Nephron (organoid): ENCODE measurements at regions not wholly inside any gene's neighbourhood (a gene's known extent, or its start where the extent isn't known, plus 50 kb on each side); places are given as distances from the start of the nearest gene placed in this dataset.

Experiments
- H3K27ac Mint-ChIP-seq, 3 experiments: 2 replicates each; pipeline ENCODE4 v1.8.0; 2020; ENCODE audit warnings: mixed read lengths in 3 of 3, mild to moderate bottlenecking in 2 of 3, moderate library complexity in 1 of 3
- H3K27me3 Mint-ChIP-seq: 2 replicates; pipeline ENCODE4 v1.8.0; 2021; ENCODE audit warnings: low read depth, mild to moderate bottlenecking, moderate library complexity, mixed read lengths
- H3K36me3 Mint-ChIP-seq: 2 replicates; pipeline ENCODE4 v1.8.0; 2020; ENCODE audit warnings: low read depth, mixed read lengths
- H3K4me1 Mint-ChIP-seq: 2 replicates; pipeline ENCODE4 v1.8.0; 2020; ENCODE audit warnings: mixed read lengths
- H3K4me3 Mint-ChIP-seq, 3 experiments: 2 replicates each; pipeline ENCODE4 v1.8.0; 2020; ENCODE audit warnings: mild to moderate bottlenecking in 3 of 3, mixed read lengths in 3 of 3, moderate library complexity in 2 of 3
- H3K9me3 Mint-ChIP-seq: 2 replicates; pipeline ENCODE4 v1.8.0; 2020; ENCODE audit warnings: mixed read lengths
- TF ChIP-seq, protein P1 (sequence below), 3 experiments: fragments of 200-600 bp; sonication (generic); IDR thresholded peaks; one replicate each; pipeline ENCODE4 v1.5.0; 2021; ENCODE audit warnings: antibody characterized with exemption in 3 of 3; ENCODE audit not compliant: unreplicated experiment in 3 of 3

DNA sequence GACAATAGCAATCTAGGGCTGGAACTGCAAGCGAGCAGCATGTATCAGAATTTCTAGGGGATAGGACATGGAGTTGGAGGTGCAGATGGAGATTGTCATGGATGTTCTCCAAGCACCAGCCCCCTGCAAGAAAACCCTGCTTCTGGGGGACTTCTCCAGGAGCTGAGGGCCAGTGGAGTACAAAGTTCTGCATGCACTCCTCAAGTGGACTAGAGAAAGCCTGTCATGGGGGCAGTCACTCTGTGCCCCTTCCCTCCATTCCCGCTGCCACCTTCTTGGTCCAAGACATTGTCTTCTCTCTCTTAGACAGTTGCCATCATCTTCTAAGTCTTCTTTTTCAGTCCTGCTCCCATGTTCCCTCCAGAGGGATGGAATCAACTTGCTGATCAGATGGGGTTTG lies 87.9 kb downstream of the AIPL1 start:
- Mint-ChIP-seq H3K4me1 (no peaks in the 10 kb centered on the region), H3K36me3 (no peaks in the 10 kb centered on the region)
- TF ChIP-seq, protein P1, sequence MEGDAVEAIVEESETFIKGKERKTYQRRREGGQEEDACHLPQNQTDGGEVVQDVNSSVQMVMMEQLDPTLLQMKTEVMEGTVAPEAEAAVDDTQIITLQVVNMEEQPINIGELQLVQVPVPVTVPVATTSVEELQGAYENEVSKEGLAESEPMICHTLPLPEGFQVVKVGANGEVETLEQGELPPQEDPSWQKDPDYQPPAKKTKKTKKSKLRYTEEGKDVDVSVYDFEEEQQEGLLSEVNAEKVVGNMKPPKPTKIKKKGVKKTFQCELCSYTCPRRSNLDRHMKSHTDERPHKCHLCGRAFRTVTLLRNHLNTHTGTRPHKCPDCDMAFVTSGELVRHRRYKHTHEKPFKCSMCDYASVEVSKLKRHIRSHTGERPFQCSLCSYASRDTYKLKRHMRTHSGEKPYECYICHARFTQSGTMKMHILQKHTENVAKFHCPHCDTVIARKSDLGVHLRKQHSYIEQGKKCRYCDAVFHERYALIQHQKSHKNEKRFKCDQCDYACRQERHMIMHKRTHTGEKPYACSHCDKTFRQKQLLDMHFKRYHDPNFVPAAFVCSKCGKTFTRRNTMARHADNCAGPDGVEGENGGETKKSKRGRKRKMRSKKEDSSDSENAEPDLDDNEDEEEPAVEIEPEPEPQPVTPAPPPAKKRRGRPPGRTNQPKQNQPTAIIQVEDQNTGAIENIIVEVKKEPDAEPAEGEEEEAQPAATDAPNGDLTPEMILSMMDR (IDR thresholded peaks at IDR 0.05; ENCODE audit: unreplicated experiment in 3 of 3), result no peak

DNA sequence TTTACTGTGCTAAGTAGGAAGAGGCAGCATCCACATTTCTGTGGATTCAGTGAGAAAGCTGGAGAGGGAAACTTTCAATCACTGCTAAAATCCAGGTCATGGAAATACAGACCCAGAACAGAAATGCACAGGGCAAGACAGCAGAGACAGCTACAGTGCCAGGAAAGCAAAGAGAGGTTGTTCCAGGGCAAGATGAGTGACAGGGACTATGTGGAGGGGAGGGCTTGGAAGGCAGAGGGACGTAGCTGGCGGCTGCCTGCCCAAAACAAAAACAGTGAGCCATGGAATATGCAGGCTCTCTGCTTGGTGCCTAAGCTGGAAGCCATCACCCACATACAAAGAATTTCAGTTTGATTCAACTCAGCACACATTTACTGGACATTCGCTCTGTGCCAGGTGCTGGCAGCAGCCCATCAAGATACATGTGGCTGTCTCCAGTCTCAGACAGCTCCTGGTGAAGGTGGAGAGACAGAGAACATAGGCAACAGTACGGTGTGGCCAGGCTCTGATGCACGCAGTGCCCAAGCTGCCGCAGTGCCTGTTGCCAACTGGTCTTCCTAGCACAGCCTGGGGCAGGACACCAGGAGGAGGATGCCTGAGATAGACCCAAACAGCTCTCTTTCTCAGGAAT lies 88.7 kb downstream of the AIPL1 start:
- H3K4me1 Mint-ChIP-seq, result no peaks in the 10 kb centered on the region
- no peak overlapping the region for H3K27ac Mint-ChIP-seq

More for the DNA sequence above, 87.9 kb downstream of the AIPL1 start:
- Mint-ChIP-seq H3K27me3 (peaks cover 16% of the 10 kb centered on the region), H3K4me3 (no peak overlapping the region), H3K27ac (no peak overlapping the region), H3K9me3 (no peaks in the 10 kb centered on the region)

DNA sequence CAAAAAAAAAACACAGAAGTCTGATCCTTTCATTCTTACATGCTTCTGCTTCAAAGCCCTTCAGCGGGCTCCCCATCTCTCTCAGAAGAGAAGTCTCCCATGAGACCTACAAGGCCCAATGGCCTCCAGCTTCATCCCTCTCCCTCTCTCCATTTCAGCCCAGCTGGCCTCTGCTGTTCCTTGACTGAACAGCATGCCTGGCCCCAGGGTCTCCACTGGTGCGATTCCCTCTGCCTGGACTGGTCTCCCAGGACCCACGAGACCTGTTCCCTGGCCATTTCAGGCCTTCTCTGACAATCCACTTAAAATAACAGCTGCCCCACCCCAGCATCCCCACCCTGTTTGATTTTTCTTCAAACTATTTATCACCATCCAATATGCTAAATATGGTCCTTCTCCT lies 91.2 kb downstream of the AIPL1 start:
- H3K9me3 Mint-ChIP-seq, result no peaks in the 10 kb centered on the region
- no peaks in the 10 kb centered on the region for H3K36me3 Mint-ChIP-seq
- H3K27me3 Mint-ChIP-seq, result peaks cover 15% of the 10 kb centered on the region
- no peak overlapping the region for H3K27ac Mint-ChIP-seq
- H3K4me1 Mint-ChIP-seq, result no peaks in the 10 kb centered on the region
- no peak overlapping the region for H3K4me3 Mint-ChIP-seq
- TF ChIP-seq, protein P1 (IDR thresholded peaks at IDR 0.05; ENCODE audit: unreplicated experiment in 3 of 3), result no peak

More for the DNA sequence above, 88.7 kb downstream of the AIPL1 start:
- no peaks in the 10 kb centered on the region for H3K9me3 Mint-ChIP-seq
- H3K4me3 Mint-ChIP-seq, result no peak overlapping the region
- H3K36me3 Mint-ChIP-seq, result no peaks in the 10 kb centered on the region
- H3K27me3 Mint-ChIP-seq, result peaks cover 16% of the 10 kb centered on the region
- TF ChIP-seq, protein P1 (IDR thresholded peaks at IDR 0.05; ENCODE audit: unreplicated experiment in 3 of 3), result no peak

DNA sequence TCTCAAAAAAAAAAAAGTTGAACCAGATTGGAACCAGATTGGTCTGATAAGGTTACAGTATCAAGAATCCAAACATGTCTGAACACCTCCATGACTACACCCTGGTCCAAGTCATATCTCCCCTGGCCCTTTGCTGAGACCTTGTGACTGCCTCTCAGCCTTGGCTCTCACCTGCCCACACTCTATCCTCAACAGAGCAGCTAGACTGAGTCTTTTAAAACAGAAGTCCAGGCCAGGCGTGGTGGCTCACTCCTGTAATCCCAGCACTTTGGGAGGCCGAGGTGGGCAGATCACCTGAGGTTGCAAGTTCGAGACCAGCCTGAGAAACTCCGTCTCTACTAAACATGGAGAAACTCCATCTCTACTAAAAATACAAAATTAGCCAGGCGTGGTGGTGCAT lies 91.7 kb downstream of the AIPL1 start:
- Mint-ChIP-seq H3K36me3 (no peaks in the 10 kb centered on the region), H3K27me3 (peaks cover 16% of the 10 kb centered on the region), H3K4me1 (no peaks in the 10 kb centered on the region), H3K9me3 (no peaks in the 10 kb centered on the region), H3K4me3 (no peak overlapping the region), H3K27ac (no peak overlapping the region)
- TF ChIP-seq, protein P1 (IDR thresholded peaks at IDR 0.05; ENCODE audit: unreplicated experiment in 3 of 3), result no peak

DNA sequence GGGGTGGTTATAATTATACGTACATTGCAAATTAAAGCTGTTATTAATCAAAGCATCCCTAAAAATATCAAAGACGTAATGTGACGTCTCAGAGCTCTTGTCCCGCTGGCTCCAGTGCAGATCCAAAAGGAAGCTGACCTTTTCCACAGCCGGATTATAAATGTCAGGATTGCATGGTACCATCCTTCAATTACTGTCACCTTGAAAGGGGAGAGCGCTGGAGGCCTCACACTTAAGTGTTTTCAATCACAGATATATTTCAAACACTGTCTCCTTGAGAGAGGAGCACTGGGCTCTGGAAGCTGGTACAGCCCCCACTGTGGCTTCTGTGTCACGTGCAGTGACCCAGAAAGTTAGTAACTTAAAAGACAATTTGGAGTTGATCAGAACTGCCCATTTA lies 94.2 kb downstream of the AIPL1 start:
- TF ChIP-seq, protein P1 (IDR thresholded peaks at IDR 0.05; ENCODE audit: unreplicated experiment in 3 of 3), result no peak
- Mint-ChIP-seq H3K9me3 (no peaks in the 10 kb centered on the region), H3K27me3 (peaks cover 16% of the 10 kb centered on the region), H3K36me3 (no peaks in the 10 kb centered on the region), H3K27ac (no peak overlapping the region), H3K4me1 (no peaks in the 10 kb centered on the region), H3K4me3 (no peak overlapping the region)

DNA sequence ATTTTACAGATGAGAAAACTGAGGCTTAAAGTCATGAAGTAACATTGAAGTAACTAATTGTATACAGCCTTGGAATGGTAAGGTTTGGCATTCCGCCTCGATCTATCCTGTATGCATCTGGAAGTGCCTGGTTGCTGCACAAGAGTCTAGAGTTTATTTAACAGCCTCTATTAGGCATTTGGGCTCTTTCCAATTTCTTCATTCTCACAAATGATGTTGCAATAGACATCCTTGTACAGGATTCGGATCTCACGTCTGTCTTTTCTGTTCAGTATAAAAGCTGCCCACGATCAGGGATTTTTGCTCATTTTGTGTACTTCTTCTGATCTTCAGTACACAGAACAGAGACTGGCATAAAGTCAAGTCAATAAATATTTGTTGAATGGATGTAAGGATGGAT lies 100.5 kb downstream of the AIPL1 start:
- H3K27ac Mint-ChIP-seq, result no peak overlapping the region
- peaks cover 17% of the 10 kb centered on the region for H3K27me3 Mint-ChIP-seq
- H3K4me1 Mint-ChIP-seq, result no peaks in the 10 kb centered on the region
- no peaks in the 10 kb centered on the region for H3K36me3 Mint-ChIP-seq
- no peaks in the 10 kb centered on the region for H3K9me3 Mint-ChIP-seq
- H3K4me3 Mint-ChIP-seq, result no peak overlapping the region
- TF ChIP-seq, protein P1 (IDR thresholded peaks at IDR 0.05; ENCODE audit: unreplicated experiment in 3 of 3), result no peak
